OCI-LY1 (cell line): ENCODE measurements at regions not wholly inside any gene's neighbourhood (a gene's known extent, or its start where the extent isn't known, plus 50 kb on each side); places are given as distances from the start of the nearest gene placed in this dataset.

Source experiments
- H2AFZ ChIP-seq: fragments of 200-600 bp; sonication (generic), shearing (Covaris generic); 2 replicates; pipeline ENCODE4 v1.6.0; 2014; ENCODE audit warnings: antibody characterized with exemption, mild to moderate bottlenecking, low read length
- H3F3A ChIP-seq: fragments of 200-600 bp; sonication (generic), shearing (Covaris generic); 2 replicates; pipeline ENCODE4 v1.6.0; 2014; ENCODE audit warnings: mild to moderate bottlenecking, antibody characterized with exemption, low read length, moderate library complexity; ENCODE audit not compliant: insufficient read depth
- H3K27ac ChIP-seq: fragments of 200-600 bp; sonication (generic); 2 replicates; pipeline ENCODE4 v1.5.1; 2014; ENCODE audit warnings: low read length, mixed run types, mild to moderate bottlenecking, low read depth; ENCODE audit not compliant: poor library complexity, severe bottlenecking
- H3K27me3 ChIP-seq: fragments of 200-600 bp; sonication (generic); 2 replicates; pipeline ENCODE4 v1.6.0; 2014; ENCODE audit warnings: antibody characterized with exemption, mild to moderate bottlenecking, low read length, moderate library complexity; ENCODE audit not compliant: insufficient read depth
- H3K36me3 ChIP-seq: fragments of 200-600 bp; sonication (generic); 2 replicates; pipeline ENCODE4 v1.6.1; 2014; ENCODE audit warnings: mild to moderate bottlenecking, antibody characterized with exemption, low read length, moderate library complexity, mixed read lengths; ENCODE audit not compliant: insufficient read depth
- H3K4me1 ChIP-seq: fragments of 200-600 bp; sonication (generic); 2 replicates; pipeline ENCODE4 v1.5.1; 2014; ENCODE audit warnings: mild to moderate bottlenecking, low read length, moderate library complexity; ENCODE audit not compliant: insufficient read depth, severe bottlenecking
- H3K4me2 ChIP-seq: fragments of 200-600 bp; sonication (generic), shearing (Covaris generic); 2 replicates; pipeline ENCODE4 v1.6.1; 2014; ENCODE audit warnings: low read length
- H3K4me3 ChIP-seq: fragments of 200-600 bp; sonication (generic); 2 replicates; pipeline ENCODE4 v1.5.1; 2014; ENCODE audit warnings: low read length, low read depth, mild to moderate bottlenecking, mixed read lengths; ENCODE audit not compliant: poor library complexity, severe bottlenecking
- H3K79me2 ChIP-seq: fragments of 200-600 bp; shearing (Covaris generic); 2 replicates; pipeline ENCODE4 v1.6.1; 2016; ENCODE audit warnings: mixed run types, low read length, mixed read lengths; ENCODE audit not compliant: insufficient read depth
- H3K9ac ChIP-seq: fragments of 200-600 bp; sonication (generic), shearing (Covaris generic); 2 replicates; pipeline ENCODE4 v1.6.1; 2014; ENCODE audit warnings: mild to moderate bottlenecking, low read length, mixed read lengths
- H3K9me2 ChIP-seq: fragments of 200-600 bp; sonication (generic), shearing (Covaris generic); 2 replicates; pipeline ENCODE4 v1.6.1; 2014; ENCODE audit warnings: low read depth, mild to moderate bottlenecking, low read length, mixed read lengths
- H3K9me3 ChIP-seq: fragments of 200-600 bp; shearing (Covaris generic); 2 replicates; pipeline ENCODE4 v1.6.1; 2014; ENCODE audit warnings: low read length, mixed read lengths
- H4K20me1 ChIP-seq: fragments of 200-600 bp; sonication (generic), shearing (Covaris generic); 2 replicates; pipeline ENCODE4 v1.6.0; 2016; ENCODE audit warnings: mild to moderate bottlenecking, low read length; ENCODE audit not compliant: insufficient read depth
- EZH2 ChIP-seq: fragments of 200-600 bp; sonication (generic), shearing (Covaris generic); IDR thresholded peaks from 2 replicates; pipeline ENCODE4 v1.8.0; 2017; ENCODE audit warnings: borderline replicate concordance, mixed run types, mild to moderate bottlenecking, antibody characterized with exemption, low read length, moderate library complexity, mixed read lengths
- TF ChIP-seq, protein P1 (sequence below): fragments of 200-600 bp; sonication (generic), shearing (Covaris generic); IDR thresholded peaks from 2 replicates; pipeline ENCODE4 v1.5.1; 2017; ENCODE audit warnings: mild to moderate bottlenecking, antibody characterized with exemption, low read length, moderate library complexity, mixed read lengths

DNA sequence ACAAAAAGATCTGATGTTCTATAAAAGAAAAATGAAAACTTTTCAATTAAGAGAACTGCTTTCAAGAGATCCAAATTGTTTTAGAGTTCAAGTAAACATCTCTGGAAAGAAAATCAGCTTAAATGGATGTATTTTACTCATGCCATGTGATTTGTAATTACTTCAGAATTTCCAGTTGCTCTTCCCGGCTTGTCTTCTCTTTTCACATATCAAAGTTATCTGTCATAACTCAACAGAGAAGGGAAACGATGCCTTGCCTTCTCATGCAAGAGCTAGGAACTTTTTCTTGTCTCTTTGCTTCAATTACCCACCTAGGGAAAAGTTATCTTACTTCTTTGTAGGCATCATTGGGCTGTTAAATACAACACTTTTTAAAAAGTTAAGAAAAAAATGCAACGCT is 255.2 kb upstream of the POU2AF2 start:
- no peaks in the 10 kb centered on the region for H3K27me3 ChIP-seq
- H3K4me2 ChIP-seq: no peak overlapping the region
- H4K20me1 ChIP-seq: no peaks in the 10 kb centered on the region
- TF ChIP-seq, protein P1, sequence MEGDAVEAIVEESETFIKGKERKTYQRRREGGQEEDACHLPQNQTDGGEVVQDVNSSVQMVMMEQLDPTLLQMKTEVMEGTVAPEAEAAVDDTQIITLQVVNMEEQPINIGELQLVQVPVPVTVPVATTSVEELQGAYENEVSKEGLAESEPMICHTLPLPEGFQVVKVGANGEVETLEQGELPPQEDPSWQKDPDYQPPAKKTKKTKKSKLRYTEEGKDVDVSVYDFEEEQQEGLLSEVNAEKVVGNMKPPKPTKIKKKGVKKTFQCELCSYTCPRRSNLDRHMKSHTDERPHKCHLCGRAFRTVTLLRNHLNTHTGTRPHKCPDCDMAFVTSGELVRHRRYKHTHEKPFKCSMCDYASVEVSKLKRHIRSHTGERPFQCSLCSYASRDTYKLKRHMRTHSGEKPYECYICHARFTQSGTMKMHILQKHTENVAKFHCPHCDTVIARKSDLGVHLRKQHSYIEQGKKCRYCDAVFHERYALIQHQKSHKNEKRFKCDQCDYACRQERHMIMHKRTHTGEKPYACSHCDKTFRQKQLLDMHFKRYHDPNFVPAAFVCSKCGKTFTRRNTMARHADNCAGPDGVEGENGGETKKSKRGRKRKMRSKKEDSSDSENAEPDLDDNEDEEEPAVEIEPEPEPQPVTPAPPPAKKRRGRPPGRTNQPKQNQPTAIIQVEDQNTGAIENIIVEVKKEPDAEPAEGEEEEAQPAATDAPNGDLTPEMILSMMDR: no peak
- TF ChIP-seq EZH2: no peak
- H3K9me2 ChIP-seq: no peaks in the 10 kb centered on the region
- H3K4me3 ChIP-seq: no peak overlapping the region
- no peak overlapping the region for H2AFZ ChIP-seq
- H3K4me1 ChIP-seq: peaks cover 9% of the 10 kb centered on the region
- H3K9ac ChIP-seq: no peak overlapping the region
- no peaks in the 10 kb centered on the region for H3K9me3 ChIP-seq
- no peak overlapping the region for H3K27ac ChIP-seq
- no peaks in the 10 kb centered on the region for H3K79me2 ChIP-seq
- no peaks in the 10 kb centered on the region for H3K36me3 ChIP-seq
- no peaks in the 10 kb centered on the region for H3F3A ChIP-seq

DNA sequence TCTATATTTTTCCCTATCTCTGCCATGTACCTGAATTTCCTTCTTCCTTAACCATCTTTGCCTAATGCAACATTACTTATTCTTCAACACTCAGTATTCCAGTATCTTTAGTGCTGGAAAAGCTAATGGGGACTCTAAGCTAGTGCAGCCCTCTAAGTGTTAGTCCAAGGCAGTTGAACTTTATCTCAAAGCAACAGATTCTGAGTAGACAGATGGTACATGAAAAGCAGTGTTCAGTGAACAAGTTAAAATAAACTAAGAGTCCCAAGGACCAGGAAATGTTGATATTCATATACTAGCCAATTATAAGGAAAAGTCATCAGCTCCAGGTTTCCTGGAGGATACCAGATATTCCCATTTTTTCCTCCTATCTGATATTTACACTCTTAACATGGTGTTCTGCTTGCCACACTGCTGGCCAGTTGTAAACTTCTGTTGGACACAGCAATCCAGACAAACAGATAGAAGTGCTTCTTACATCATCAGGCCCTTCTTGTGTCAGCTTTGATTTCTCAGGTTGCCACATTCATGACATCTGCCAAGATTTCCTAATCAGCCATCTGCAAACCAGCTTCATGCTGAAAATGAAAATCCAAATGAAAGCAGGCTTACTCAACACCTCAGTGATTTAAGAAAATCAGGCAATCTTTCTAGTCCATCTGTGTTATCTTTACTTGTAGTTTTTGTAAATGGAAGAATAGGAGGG is 255.9 kb upstream of the POU2AF2 start:
- no peaks in the 10 kb centered on the region for H3K9me3 ChIP-seq
- H3K79me2 ChIP-seq: no peaks in the 10 kb centered on the region
- TF ChIP-seq EZH2: no peak
- TF ChIP-seq, protein P1: no peak
- no peak overlapping the region for H2AFZ ChIP-seq
- H3K36me3 ChIP-seq: no peaks in the 10 kb centered on the region
- no peaks in the 10 kb centered on the region for H3K9me2 ChIP-seq
- no peaks in the 10 kb centered on the region for H4K20me1 ChIP-seq
- H3K27ac ChIP-seq: no peak overlapping the region
- H3K27me3 ChIP-seq: no peaks in the 10 kb centered on the region
- no peak overlapping the region for H3K4me2 ChIP-seq
- no peak overlapping the region for H3K4me3 ChIP-seq
- H3F3A ChIP-seq: no peaks in the 10 kb centered on the region
- peaks cover 9% of the 10 kb centered on the region for H3K4me1 ChIP-seq
- no peak overlapping the region for H3K9ac ChIP-seq

DNA sequence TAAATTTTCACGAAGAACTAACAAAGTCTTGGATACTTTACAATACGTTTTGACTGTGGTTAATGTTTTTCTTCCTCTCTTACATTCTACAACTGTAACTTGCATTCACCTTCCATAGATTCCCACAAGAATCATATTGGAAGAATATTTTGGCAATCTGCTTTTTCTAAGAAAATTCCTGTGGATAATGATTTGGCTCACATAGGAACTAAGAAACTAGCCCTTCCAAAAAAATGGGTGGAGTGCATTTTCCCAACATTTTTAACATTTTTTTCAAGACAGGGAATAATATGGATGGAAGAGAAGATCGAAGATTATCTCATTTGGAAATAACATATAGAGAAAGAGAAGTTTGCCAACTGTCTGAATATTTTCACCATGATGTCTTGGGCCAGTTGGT is 256.9 kb upstream of the POU2AF2 start:
- no peak overlapping the region for H2AFZ ChIP-seq
- H3K27me3 ChIP-seq: no peaks in the 10 kb centered on the region
- H3K4me2 ChIP-seq: no peak overlapping the region
- TF ChIP-seq EZH2: no peak
- TF ChIP-seq, protein P1: no peak
- no peaks in the 10 kb centered on the region for H4K20me1 ChIP-seq
- H3K4me3 ChIP-seq: no peak overlapping the region
- H3K79me2 ChIP-seq: no peaks in the 10 kb centered on the region
- no peaks in the 10 kb centered on the region for H3K36me3 ChIP-seq
- H3K9me3 ChIP-seq: no peaks in the 10 kb centered on the region
- H3K9me2 ChIP-seq: no peaks in the 10 kb centered on the region
- H3F3A ChIP-seq: no peaks in the 10 kb centered on the region
- no peak overlapping the region for H3K27ac ChIP-seq
- H3K4me1 ChIP-seq: peaks cover 9% of the 10 kb centered on the region
- H3K9ac ChIP-seq: no peak overlapping the region
